Tibial nerve (tissue), 4 donors: ENCODE measurements at regions not wholly inside any gene's neighbourhood (a gene's known extent, or its start where the extent isn't known, plus 50 kb on each side); places are given as distances from the start of the nearest gene placed in this dataset.

Experiments used
- DNase-seq, 2 donors: peaks; one replicate each; pipeline ENCODE4 v3.0.0-alpha.2; 2019; ENCODE audit warnings: low spot score in 2 of 2
- H3K27ac ChIP-seq, 4 donors: fragments of 200-600 bp; sonication (generic) in 3 of 4; one replicate each; pipeline ENCODE4 v1.5.1; 2017 to 2019; ENCODE audit warnings: mild to moderate bottlenecking in 1 of 4
- H3K27me3 ChIP-seq, 2 donors: fragments of 200-600 bp; sonication (generic) in 1 of 2; one replicate each; pipeline versions ENCODE4 v1.5.1 to v1.6.0; 2017 to 2019
- H3K36me3 ChIP-seq, 3 donors: fragments of 200-600 bp; sonication (generic); one replicate each; pipeline ENCODE4 v1.5.1; 2018 to 2019
- H3K4me1 ChIP-seq, 4 donors: fragments of 200-600 bp; sonication (generic) in 3 of 4; one replicate each; pipeline ENCODE4 v1.5.1; 2017 to 2019
- H3K4me3 ChIP-seq, 4 donors: fragments of 200-600 bp; sonication (generic) in 3 of 4; one replicate each; pipeline ENCODE4 v1.5.1; 2017 to 2019; ENCODE audit warnings: mild to moderate bottlenecking in 1 of 4, moderate library complexity in 1 of 4
- H3K9me3 ChIP-seq, 4 donors: fragments of 200-600 bp; sonication (generic) in 3 of 4; one replicate each; pipeline ENCODE4 v1.5.1; 2017 to 2019
- CTCF ChIP-seq, 5 experiments: fragments of 200-600 bp in 3 of 5; fragments of 450-650 bp in 2 of 5; sonication (generic) in 3 of 5; IDR thresholded peaks; one replicate each; pipeline ENCODE4 v1.5.1; 2016 to 2019; ENCODE audit warnings: antibody characterized with exemption in 5 of 5, mild to moderate bottlenecking in 3 of 5, moderate library complexity in 2 of 5
- EP300 ChIP-seq, 2 donors: sonication (generic); formaldehyde crosslinking; IDR thresholded peaks; one replicate each; pipeline ENCODE4 v1.6.1; 2017; ENCODE audit warnings: antibody characterized with exemption in 2 of 2, mild to moderate bottlenecking in 1 of 2
- POLR2A ChIP-seq, 2 donors: fragments of 450-650 bp; IDR thresholded peaks; one replicate each; pipeline ENCODE4 v1.6.1; 2017; ENCODE audit warnings: antibody characterized with exemption in 2 of 2, mild to moderate bottlenecking in 2 of 2, moderate library complexity in 2 of 2
- WGBS, 2 donors: methylation state at CpG; one replicate each; pipeline ENCODE4 v1.1.5; 2018; 5-methylcytosine and 5-hydroxymethylcytosine counted together

GRCh38 chr12:19030603-19031002, 98.9 kb upstream of the PLEKHA5 start:
- Histone ChIP-seq H3K4me3 (no peak overlapping the region), H3K27ac (no peak overlapping the region), H3K27me3 (no peaks in the 10 kb centered on the region), H3K36me3 (no peaks in the 10 kb centered on the region), H3K4me1 (peaks cover 0 to 9% (median 0%) of the 10 kb centered on the region in 4 donors), H3K9me3 (peaks cover 0 to 17% (median 0%) of the 10 kb centered on the region in 4 donors)
- TF ChIP-seq CTCF (IDR thresholded peaks at IDR 0.05) (no peak), POLR2A (IDR thresholded peaks at IDR 0.05) (no peak), EP300 (IDR thresholded peaks at IDR 0.05) (no peak)
- DNase-seq, result no peak

GRCh38 chr12:19031032-19031431, 98.5 kb upstream of the PLEKHA5 start:
- H3K27ac ChIP-seq, result no peak overlapping the region
- TF ChIP-seq CTCF (IDR thresholded peaks at IDR 0.05) (no peak), EP300 (IDR thresholded peaks at IDR 0.05) (no peak), POLR2A (IDR thresholded peaks at IDR 0.05) (no peak)
- H3K4me1 ChIP-seq, result peaks cover 0 to 13% (median 0%) of the 10 kb centered on the region in 4 donors
- H3K36me3 ChIP-seq, result no peaks in the 10 kb centered on the region
- H3K9me3 ChIP-seq, result peaks cover 0 to 17% (median 0%) of the 10 kb centered on the region in 4 donors
- H3K27me3 ChIP-seq, result no peaks in the 10 kb centered on the region
- 62 to 69% methylated on average over 4 of the region's 4 CpGs for WGBS, 2 donors
- no peak overlapping the region for H3K4me3 ChIP-seq
- DNase-seq, result no peak

- Histone ChIP-seq H3K9me3 (peaks cover 0 to 17% (median 0%) of the 10 kb centered on the region in 4 donors), H3K27me3 (no peaks in the 10 kb centered on the region), H3K27ac (no peak overlapping the region), H3K4me1 (peaks cover 0 to 13% (median 0%) of the 10 kb centered on the region in 4 donors), H3K36me3 (no peaks in the 10 kb centered on the region), H3K4me3 (no peak overlapping the region)
- 85 to 88% methylated on average over 5 of the region's 5 CpGs for WGBS, 2 donors
- TF ChIP-seq POLR2A (IDR thresholded peaks at IDR 0.05), result no peak
- no peak for TF ChIP-seq EP300 (IDR thresholded peaks at IDR 0.05)
- no peak for TF ChIP-seq CTCF (IDR thresholded peaks at IDR 0.05)
- DNase-seq, result no peak
These were observed 96.7 kb upstream of the PLEKHA5 start for GRCh38 chr12:19032826-19033225.

- Histone ChIP-seq H3K9me3 (peaks cover 0 to 17% (median 0%) of the 10 kb centered on the region in 4 donors), H3K27me3 (no peaks in the 10 kb centered on the region), H3K4me3 (no peak overlapping the region), H3K4me1 (peaks cover 0 to 13% (median 0%) of the 10 kb centered on the region in 4 donors), H3K36me3 (no peaks in the 10 kb centered on the region), H3K27ac (no peak overlapping the region)
- DNase-seq, result no peak
- WGBS, 2 donors, result 81 to 90% methylated on average over 2 of the region's 2 CpGs
- TF ChIP-seq EP300 (IDR thresholded peaks at IDR 0.05) (no peak), CTCF (IDR thresholded peaks at IDR 0.05) (no peak), POLR2A (IDR thresholded peaks at IDR 0.05) (no peak)
These were observed 96.3 kb upstream of the PLEKHA5 start for GRCh38 chr12:19033244-19033643.

GRCh38 chr12:19034937-19035336, 94.6 kb upstream of the PLEKHA5 start:
- Histone ChIP-seq H3K27me3 (no peaks in the 10 kb centered on the region), H3K9me3 (peaks cover 0 to 17% (median 0%) of the 10 kb centered on the region in 4 donors), H3K36me3 (no peaks in the 10 kb centered on the region), H3K4me3 (no peak overlapping the region), H3K4me1 (peaks cover 0 to 13% (median 0%) of the 10 kb centered on the region in 4 donors), H3K27ac (no peak overlapping the region)
- DNase-seq, result no peak
- TF ChIP-seq CTCF (IDR thresholded peaks at IDR 0.05) (no peak), EP300 (IDR thresholded peaks at IDR 0.05) (no peak), POLR2A (IDR thresholded peaks at IDR 0.05) (no peak)
- 48 to 49% methylated on average over 2 of the region's 2 CpGs for WGBS, 2 donors
